Activated CD4-positive, alpha-beta T cell treated with anti-CD3 and anti-CD28 coated beads, Interleukin-2, amount 10 ng/mL, durations not matched to agents 7 days and 5 days (primary cell): ENCODE measurements at regions not wholly inside any gene's neighbourhood (a gene's known extent, or its start where the extent isn't known, plus 50 kb on each side); places are given as distances from the start of the nearest gene placed in this dataset.

Experiments used
- CTCF ChIA-PET: fragments of 350-600 bp; sonication (Branson Sonifier 250); formaldehyde crosslinking; loops from one replicate; lab custom pipeline; 2021; ENCODE audit warnings: antibody characterized with exemption; lab: Charles Lee
- POLR2A ChIA-PET: fragments of 350-600 bp; sonication (Branson Sonifier 250); formaldehyde crosslinking; loops from one replicate; lab custom pipeline; 2021; ENCODE audit warnings: antibody characterized with exemption; lab: Charles Lee
- DNase-seq: peaks from one replicate; pipeline ENCODE4 v3.0.0-alpha.2; 2020
- H3K27ac Mint-ChIP-seq: one replicate; pipeline ENCODE4 v1.8.0; 2021; ENCODE audit warnings: mild to moderate bottlenecking, moderate library complexity, mixed read lengths
- H3K27me3 Mint-ChIP-seq: one replicate; pipeline ENCODE4 v1.8.0; 2021; ENCODE audit warnings: mixed read lengths
- H3K36me3 Mint-ChIP-seq: one replicate; pipeline ENCODE4 v1.8.0; 2021; ENCODE audit warnings: low read depth, mixed read lengths
- H3K4me1 Mint-ChIP-seq: one replicate; pipeline ENCODE4 v1.8.0; 2021; ENCODE audit warnings: mixed read lengths
- H3K4me3 Mint-ChIP-seq: one replicate; pipeline ENCODE4 v1.8.0; 2021; ENCODE audit warnings: mild to moderate bottlenecking, moderate library complexity, mixed read lengths
- H3K9me3 Mint-ChIP-seq: one replicate; pipeline ENCODE4 v1.8.0; 2021; ENCODE audit warnings: mixed read lengths

GRCh38 chr21:35376406-35377135, 327.5 kb upstream of the RUNX1 start:
- Mint-ChIP-seq H3K4me1 (no peaks in the 10 kb centered on the region), H3K27me3 (no peaks in the 10 kb centered on the region), H3K36me3 (no peaks in the 10 kb centered on the region), H3K9me3 (no peaks in the 10 kb centered on the region), H3K4me3 (no peak overlapping the region), H3K27ac (no peak overlapping the region)
- DNase-seq = no peak
- ChIA-PET CTCF (no interaction called here), POLR2A (no interaction called here)

GRCh38 chr21:35375115-35375514, 326.0 kb upstream of the RUNX1 start:
- Mint-ChIP-seq H3K27ac (no peak overlapping the region), H3K36me3 (no peaks in the 10 kb centered on the region), H3K4me3 (no peak overlapping the region), H3K27me3 (no peaks in the 10 kb centered on the region), H3K9me3 (no peaks in the 10 kb centered on the region), H3K4me1 (no peaks in the 10 kb centered on the region)
- ChIA-PET CTCF (no interaction called here), POLR2A (no interaction called here)
- no peak for DNase-seq

GRCh38 chr21:35373998-35374397, 324.9 kb upstream of the RUNX1 start:
- Mint-ChIP-seq H3K4me3 (no peak overlapping the region), H3K36me3 (no peaks in the 10 kb centered on the region), H3K27me3 (no peaks in the 10 kb centered on the region), H3K27ac (no peak overlapping the region), H3K9me3 (no peaks in the 10 kb centered on the region), H3K4me1 (no peaks in the 10 kb centered on the region)
- CTCF ChIA-PET = no interaction called here
- DNase-seq = no peak
- POLR2A ChIA-PET = no interaction called here

GRCh38 chr21:35372201-35372600, 323.1 kb upstream of the RUNX1 start:
- H3K4me3 Mint-ChIP-seq = no peak overlapping the region
- CTCF ChIA-PET = interaction anchor here (0.7 to 1.1 kb wide), 2 partner anchors 21 to 839 kb away, joined by 3 read pairs; no protein-coding TSS in a partner anchor
- H3K27me3 Mint-ChIP-seq = no peaks in the 10 kb centered on the region
- H3K4me1 Mint-ChIP-seq = no peaks in the 10 kb centered on the region
- DNase-seq = no peak
- POLR2A ChIA-PET = interaction anchor here (0.6 kb wide), 1 partner anchor 10 kb away, joined by 5 read pairs; no protein-coding TSS in a partner anchor
- no peaks in the 10 kb centered on the region for H3K36me3 Mint-ChIP-seq
- no peaks in the 10 kb centered on the region for H3K9me3 Mint-ChIP-seq
- H3K27ac Mint-ChIP-seq = no peak overlapping the region

GRCh38 chr21:35370671-35371070, 321.6 kb upstream of the RUNX1 start:
- ChIA-PET POLR2A (no interaction called here), CTCF (interaction anchor here (0.6 kb wide), 1 partner anchor 66 kb away, joined by 3 read pairs; no protein-coding TSS in a partner anchor)
- Mint-ChIP-seq H3K4me1 (no peaks in the 10 kb centered on the region), H3K4me3 (no peak overlapping the region), H3K27ac (no peak overlapping the region), H3K27me3 (no peaks in the 10 kb centered on the region), H3K9me3 (no peaks in the 10 kb centered on the region), H3K36me3 (no peaks in the 10 kb centered on the region)
- DNase-seq = no peak

- no peak overlapping the region for H3K27ac Mint-ChIP-seq
- H3K4me3 Mint-ChIP-seq = no peak overlapping the region
- no peaks in the 10 kb centered on the region for H3K9me3 Mint-ChIP-seq
- no peak for DNase-seq
- POLR2A ChIA-PET = no interaction called here
- H3K36me3 Mint-ChIP-seq = no peaks in the 10 kb centered on the region
- no peaks in the 10 kb centered on the region for H3K4me1 Mint-ChIP-seq
- H3K27me3 Mint-ChIP-seq = no peaks in the 10 kb centered on the region
- CTCF ChIA-PET = interaction anchor here (0.6 to 1.3 kb wide), 2 partner anchors 20 to 65 kb away, joined by 3 read pairs; no protein-coding TSS in a partner anchor
These were observed 321.0 kb upstream of the RUNX1 start for GRCh38 chr21:35370071-35370470.

GRCh38 chr21:35368326-35368725, 319.2 kb upstream of the RUNX1 start:
- Mint-ChIP-seq H3K4me3 (no peak overlapping the region), H3K36me3 (no peaks in the 10 kb centered on the region), H3K9me3 (no peaks in the 10 kb centered on the region), H3K27me3 (no peaks in the 10 kb centered on the region), H3K4me1 (no peaks in the 10 kb centered on the region), H3K27ac (no peak overlapping the region)
- CTCF ChIA-PET = no interaction called here
- DNase-seq = no peak
- POLR2A ChIA-PET = no interaction called here

- no peaks in the 10 kb centered on the region for H3K4me1 Mint-ChIP-seq
These were observed 318.5 kb upstream of the RUNX1 start for GRCh38 chr21:35367553-35367952.

GRCh38 chr21:35366394-35367080, 317.4 kb upstream of the RUNX1 start:
- DNase-seq = no peak
- no peaks in the 10 kb centered on the region for H3K27me3 Mint-ChIP-seq
- H3K4me3 Mint-ChIP-seq = no peak overlapping the region
- no peaks in the 10 kb centered on the region for H3K36me3 Mint-ChIP-seq
- H3K4me1 Mint-ChIP-seq = no peaks in the 10 kb centered on the region
- H3K9me3 Mint-ChIP-seq = no peaks in the 10 kb centered on the region
- H3K27ac Mint-ChIP-seq = no peak overlapping the region
- ChIA-PET CTCF (no interaction called here), POLR2A (no interaction called here)

More at GRCh38 chr21:35367553-35367952, 318.5 kb upstream of the RUNX1 start:
- no peaks in the 10 kb centered on the region for H3K27me3 Mint-ChIP-seq
- POLR2A ChIA-PET = no interaction called here
- no peak overlapping the region for H3K27ac Mint-ChIP-seq
- CTCF ChIA-PET = interaction anchor here (0.6 kb wide), 1 partner anchor 377 kb away, joined by 3 read pairs; no protein-coding TSS in a partner anchor
- H3K9me3 Mint-ChIP-seq = no peaks in the 10 kb centered on the region
- no peak overlapping the region for H3K4me3 Mint-ChIP-seq
- no peak for DNase-seq
- no peaks in the 10 kb centered on the region for H3K36me3 Mint-ChIP-seq

GRCh38 chr21:35363458-35363857, 314.4 kb upstream of the RUNX1 start:
- Mint-ChIP-seq H3K9me3 (no peaks in the 10 kb centered on the region), H3K36me3 (no peaks in the 10 kb centered on the region), H3K4me3 (no peak overlapping the region), H3K27me3 (no peaks in the 10 kb centered on the region), H3K4me1 (no peaks in the 10 kb centered on the region), H3K27ac (no peak overlapping the region)
- DNase-seq = no peak
- POLR2A ChIA-PET = no interaction called here
- CTCF ChIA-PET = no interaction called here

GRCh38 chr21:35361988-35362387, 312.9 kb upstream of the RUNX1 start:
- no peaks in the 10 kb centered on the region for H3K9me3 Mint-ChIP-seq
- H3K27me3 Mint-ChIP-seq = no peaks in the 10 kb centered on the region
- no peak for DNase-seq
- no peaks in the 10 kb centered on the region for H3K36me3 Mint-ChIP-seq
- ChIA-PET CTCF (no interaction called here), POLR2A (no interaction called here)
- H3K4me3 Mint-ChIP-seq = no peak overlapping the region
- no peak overlapping the region for H3K27ac Mint-ChIP-seq
- peaks cover 3% of the 10 kb centered on the region for H3K4me1 Mint-ChIP-seq

GRCh38 chr21:35360870-35361570, 311.9 kb upstream of the RUNX1 start:
- Mint-ChIP-seq H3K4me1 (peaks cover 3% of the 10 kb centered on the region), H3K27ac (no peak overlapping the region), H3K27me3 (no peaks in the 10 kb centered on the region), H3K36me3 (no peaks in the 10 kb centered on the region), H3K9me3 (no peaks in the 10 kb centered on the region), H3K4me3 (no peak overlapping the region)
- CTCF ChIA-PET = no interaction called here
- DNase-seq = no peak
- POLR2A ChIA-PET = no interaction called here

GRCh38 chr21:35359076-35359475, 310.0 kb upstream of the RUNX1 start:
- Mint-ChIP-seq H3K27me3 (no peaks in the 10 kb centered on the region), H3K4me1 (peaks cover 3% of the 10 kb centered on the region), H3K36me3 (no peaks in the 10 kb centered on the region), H3K9me3 (no peaks in the 10 kb centered on the region), H3K27ac (no peak overlapping the region), H3K4me3 (no peak overlapping the region)
- CTCF ChIA-PET = interaction anchor here (1.0 kb wide), 1 partner anchor 31 kb away, joined by 3 read pairs; no protein-coding TSS in a partner anchor
- POLR2A ChIA-PET = no interaction called here
- no peak for DNase-seq
